ENCODE measurements at regions not wholly inside any gene's neighbourhood (a gene's known extent, or its start where the extent isn't known, plus 50 kb on each side); places are given as distances from the start of the nearest gene placed in this dataset.

DNA sequence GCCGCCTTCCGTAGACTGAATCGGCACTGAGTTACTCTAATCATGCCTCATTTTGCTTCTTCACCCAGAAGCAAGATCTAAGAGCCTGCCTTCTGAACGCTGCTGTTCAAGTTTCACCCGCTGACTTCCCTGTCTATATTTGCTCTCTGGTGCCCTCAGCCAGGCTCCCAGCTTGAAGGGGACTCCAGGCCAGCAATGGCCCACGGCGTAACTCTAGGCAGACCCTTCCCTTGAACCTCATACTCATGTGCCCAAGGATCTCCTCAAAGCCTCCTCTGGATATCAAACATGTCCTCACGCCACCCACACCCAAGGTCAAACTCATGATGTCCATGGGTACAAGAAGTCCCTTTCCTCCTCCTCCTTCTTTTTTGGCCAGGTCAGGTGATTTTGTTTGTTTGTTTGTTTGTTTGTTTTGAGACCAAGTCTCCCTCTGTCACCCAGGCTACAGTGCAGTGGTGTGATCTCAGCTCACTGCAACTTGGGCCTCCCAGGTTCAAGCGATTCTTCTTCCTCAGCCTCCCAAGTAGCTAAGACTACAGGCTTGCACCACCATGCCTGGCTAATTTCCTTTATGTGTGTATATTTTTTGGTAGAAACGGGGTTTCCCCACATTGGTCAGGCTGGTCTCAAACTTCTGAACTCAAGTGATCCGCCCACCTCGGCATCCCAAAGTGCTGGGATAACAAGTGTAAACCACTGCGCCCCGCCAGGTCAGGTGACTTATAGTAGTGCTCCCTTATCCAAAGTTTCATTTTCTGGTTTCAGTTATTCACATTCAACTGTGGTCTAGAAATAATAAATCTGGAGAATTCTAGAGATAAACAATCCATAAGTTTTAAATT is 239.0 kb downstream of the SYK start:
- 94% methylated on average over 14 of the region's 14 CpGs; no CpG with 5 or more reads in 1 of the 2 experiments for WGBS, 2 experiments (ENCODE audit: extremely low coverage in 1 of 2, insufficient coverage in 1 of 2, insufficient read length in 1 of 2, insufficient replicate concordance in 2 of 2, low coverage in 1 of 2, low lambda C conversion rate in 2 of 2, missing lambda C conversion rate in 1 of 2)
- H3K79me1 ChIP-seq (ENCODE audit: low read depth, low read length), result no peaks in the 10 kb centered on the region

More for the DNA sequence above, 239.0 kb downstream of the SYK start:
- Histone ChIP-seq H3K79me2 (ENCODE audit: control insufficient read depth in 1 of 2, insufficient read depth in 2 of 2, low read length in 2 of 2) (no peaks in the 10 kb centered on the region), H3K14ac (ENCODE audit: insufficient read length) (no peak overlapping the region), H4K8ac (ENCODE audit: extremely low read depth, insufficient read depth, low read length) (no peak overlapping the region), H3K27ac (ENCODE audit: low read depth, low read length) (no peak overlapping the region), H4K5ac (ENCODE audit: insufficient read length, low read depth, low read length) (no peak overlapping the region), H3K18ac (ENCODE audit: extremely low read depth, low read length) (no peak overlapping the region), H3K23me2 (ENCODE audit: low read depth, low read length) (no peaks in the 10 kb centered on the region; the same call in 1 of the 2 replicates), H3K27me3 (replicated peaks in 1 of 4; ENCODE audit: control insufficient read depth in 3 of 4, extremely low read depth in 1 of 4, insufficient read depth in 3 of 4, low read length in 3 of 4) (no peaks in the 10 kb centered on the region), H2BK120ac (replicated peaks; ENCODE audit: low read depth, low read length) (no peak overlapping the region), H2AK5ac (ENCODE audit: low read depth, low read length) (no peak overlapping the region), H2BK5ac (ENCODE audit: low read depth, low read length) (no peak overlapping the region), H4K20me1 (replicated peaks in 1 of 2; ENCODE audit: control insufficient read depth in 1 of 2, insufficient read depth in 2 of 2, low read length in 2 of 2) (peaks cover 0 to 2% of the 10 kb centered on the region in 2 experiments), H4K91ac (replicated peaks; ENCODE audit: insufficient read length, low read length) (no peak overlapping the region), H2BK20ac (ENCODE audit: low read length) (no peak overlapping the region), H3K4me2 (ENCODE audit: insufficient read depth in 1 of 2, low read depth in 2 of 2, low read length in 2 of 2) (no peak overlapping the region), H3K4me3 (ENCODE audit: extremely low read depth in 1 of 4, insufficient read depth in 2 of 4, low read depth in 3 of 4, low read length in 4 of 4) (no peak overlapping the region), H3K9ac (replicated peaks in 1 of 4; ENCODE audit: extremely low read depth in 1 of 4, low read depth in 3 of 4, low read length in 3 of 4) (no peak overlapping the region), H2AFZ (ENCODE audit: low read length) (no peak overlapping the region), H3K4ac (replicated peaks; ENCODE audit: insufficient read length, low read depth, low read length) (no peak overlapping the region), H3K56ac (replicated peaks; ENCODE audit: insufficient read length, low read depth, low read length) (no peak overlapping the region), H3K4me1 (replicated peaks in 1 of 4; ENCODE audit: control insufficient read depth in 3 of 4, insufficient read depth in 4 of 4, low read length in 3 of 4) (peaks cover 0 to 3% (median under 1%) of the 10 kb centered on the region in 4 experiments; a peak in 1 of 7 replicates), H3K36me3 (ENCODE audit: control insufficient read depth in 2 of 4, insufficient read depth in 4 of 4, low read length in 3 of 4) (no peaks in the 10 kb centered on the region), H3K23ac (ENCODE audit: insufficient read length) (no peak overlapping the region), H2BK15ac (ENCODE audit: low read length) (no peak overlapping the region), H2BK12ac (ENCODE audit: low read depth, low read length) (no peak overlapping the region), H3K9me3 (ENCODE audit: insufficient read depth in 2 of 2, low read depth in 1 of 2, low read length in 1 of 2) (no peaks in the 10 kb centered on the region)
- POLR2A ChIA-PET (ENCODE audit: partially characterized antibody), result interaction anchor here (0.7 kb wide), 1 partner anchor 136 kb away, joined by 3 read pairs; no protein-coding TSS in a partner anchor
- FAIRE-seq (no peak), DNase-seq (ENCODE audit: low read depth in 1 of 2, low spot score in 2 of 2) (no peak)
- CTCF ChIA-PET (ENCODE audit: partially characterized antibody), result interaction anchor here (0.9 kb wide), 1 partner anchor 126 kb away, joined by 3 read pairs; no protein-coding TSS in a partner anchor
- no peak for TF ChIP-seq PHF8 (conservative IDR thresholded peaks at IDR 0.05; ENCODE audit: low read depth, low read length)
- no peak for TF ChIP-seq SP1 (IDR thresholded peaks at IDR 0.05; ENCODE audit: low read depth, low read length)
- no peak for TF ChIP-seq YY1 (IDR thresholded peaks at IDR 0.05; ENCODE audit: low read depth, low read length)
- TF ChIP-seq SIX5 (IDR thresholded peaks at IDR 0.05; ENCODE audit: low read depth, low read length), result no peak
- no peak for TF ChIP-seq MAFK (IDR thresholded peaks at IDR 0.05; ENCODE audit: low read depth, low read length)
